ENCODE measurements at regions not wholly inside any gene's neighbourhood (a gene's known extent, or its start where the extent isn't known, plus 50 kb on each side); places are given as distances from the start of the nearest gene placed in this dataset.

GRCh38 chr17:56715613-56716357, 117.9 kb downstream of the C17orf67 start:
- no peak for TF ChIP-seq GATA2 (IDR thresholded peaks at IDR 0.05; ENCODE audit: low read depth, low read length)
- TF ChIP-seq GATA3 (IDR thresholded peaks at IDR 0.05; ENCODE audit: low read depth, low read length), result no peak

Data from SH-SY5Y (cell line).